Fibroblast of pulmonary artery (primary cell): ENCODE measurements at regions not wholly inside any gene's neighbourhood (a gene's known extent, or its start where the extent isn't known, plus 50 kb on each side); places are given as distances from the start of the nearest gene placed in this dataset.

ENCODE experiments used
- DNase-seq: peaks from one replicate; pipeline ENCODE4 v3.0.0-alpha.2; 2010; ENCODE audit warnings: low read depth
- H3K4me3 ChIP-seq: replicated peaks from 2 replicates; pipeline ENCODE4 v1.5.1; 2011; ENCODE audit warnings: low read depth, mild to moderate bottlenecking, control low read depth, low read length, moderate library complexity
- TF ChIP-seq, protein P1 (sequence below): IDR thresholded peaks from 2 replicates; pipeline ENCODE4 v1.5.1; 2011; ENCODE audit warnings: mild to moderate bottlenecking, control low read depth, low read length, inconsistent platforms; ENCODE audit errors: missing control alignments

DNA sequence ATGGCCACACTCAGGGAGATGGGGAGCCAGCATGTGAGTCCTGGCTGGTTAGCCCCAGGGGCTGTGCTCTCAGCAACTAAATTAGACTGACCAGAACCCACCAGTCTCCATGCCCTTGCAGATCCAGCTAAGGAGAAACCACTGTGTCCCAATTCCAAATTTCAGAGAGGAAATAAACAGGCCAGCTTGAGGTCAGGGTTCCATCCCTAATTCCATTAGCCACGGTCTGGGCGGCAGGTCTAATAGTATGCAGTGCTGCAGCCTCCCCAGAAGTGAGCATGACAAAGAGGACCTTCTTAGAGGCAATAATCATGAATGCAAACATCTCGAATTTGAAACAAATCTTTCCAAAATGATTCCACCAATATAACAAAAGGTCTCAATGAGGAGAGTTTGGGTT lies 671.2 kb downstream of the BCL11A start:
- no peak overlapping the region for H3K4me3 ChIP-seq
- no peak for DNase-seq
- TF ChIP-seq, protein P1, sequence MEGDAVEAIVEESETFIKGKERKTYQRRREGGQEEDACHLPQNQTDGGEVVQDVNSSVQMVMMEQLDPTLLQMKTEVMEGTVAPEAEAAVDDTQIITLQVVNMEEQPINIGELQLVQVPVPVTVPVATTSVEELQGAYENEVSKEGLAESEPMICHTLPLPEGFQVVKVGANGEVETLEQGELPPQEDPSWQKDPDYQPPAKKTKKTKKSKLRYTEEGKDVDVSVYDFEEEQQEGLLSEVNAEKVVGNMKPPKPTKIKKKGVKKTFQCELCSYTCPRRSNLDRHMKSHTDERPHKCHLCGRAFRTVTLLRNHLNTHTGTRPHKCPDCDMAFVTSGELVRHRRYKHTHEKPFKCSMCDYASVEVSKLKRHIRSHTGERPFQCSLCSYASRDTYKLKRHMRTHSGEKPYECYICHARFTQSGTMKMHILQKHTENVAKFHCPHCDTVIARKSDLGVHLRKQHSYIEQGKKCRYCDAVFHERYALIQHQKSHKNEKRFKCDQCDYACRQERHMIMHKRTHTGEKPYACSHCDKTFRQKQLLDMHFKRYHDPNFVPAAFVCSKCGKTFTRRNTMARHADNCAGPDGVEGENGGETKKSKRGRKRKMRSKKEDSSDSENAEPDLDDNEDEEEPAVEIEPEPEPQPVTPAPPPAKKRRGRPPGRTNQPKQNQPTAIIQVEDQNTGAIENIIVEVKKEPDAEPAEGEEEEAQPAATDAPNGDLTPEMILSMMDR: no peak

GRCh38 chr2:59881218-59881617 lies 672.2 kb downstream of the BCL11A start:
- DNase-seq: no peak
- TF ChIP-seq, protein P1: no peak
- no peak overlapping the region for H3K4me3 ChIP-seq

GRCh38 chr2:59879700-59880131 lies 673.7 kb downstream of the BCL11A start:
- TF ChIP-seq, protein P1: no peak
- DNase-seq: no peak
- no peak overlapping the region for H3K4me3 ChIP-seq

GRCh38 chr2:59875836-59876235 lies 677.6 kb downstream of the BCL11A start:
- TF ChIP-seq, protein P1: no peak
- DNase-seq: no peak
- no peak overlapping the region for H3K4me3 ChIP-seq

DNA sequence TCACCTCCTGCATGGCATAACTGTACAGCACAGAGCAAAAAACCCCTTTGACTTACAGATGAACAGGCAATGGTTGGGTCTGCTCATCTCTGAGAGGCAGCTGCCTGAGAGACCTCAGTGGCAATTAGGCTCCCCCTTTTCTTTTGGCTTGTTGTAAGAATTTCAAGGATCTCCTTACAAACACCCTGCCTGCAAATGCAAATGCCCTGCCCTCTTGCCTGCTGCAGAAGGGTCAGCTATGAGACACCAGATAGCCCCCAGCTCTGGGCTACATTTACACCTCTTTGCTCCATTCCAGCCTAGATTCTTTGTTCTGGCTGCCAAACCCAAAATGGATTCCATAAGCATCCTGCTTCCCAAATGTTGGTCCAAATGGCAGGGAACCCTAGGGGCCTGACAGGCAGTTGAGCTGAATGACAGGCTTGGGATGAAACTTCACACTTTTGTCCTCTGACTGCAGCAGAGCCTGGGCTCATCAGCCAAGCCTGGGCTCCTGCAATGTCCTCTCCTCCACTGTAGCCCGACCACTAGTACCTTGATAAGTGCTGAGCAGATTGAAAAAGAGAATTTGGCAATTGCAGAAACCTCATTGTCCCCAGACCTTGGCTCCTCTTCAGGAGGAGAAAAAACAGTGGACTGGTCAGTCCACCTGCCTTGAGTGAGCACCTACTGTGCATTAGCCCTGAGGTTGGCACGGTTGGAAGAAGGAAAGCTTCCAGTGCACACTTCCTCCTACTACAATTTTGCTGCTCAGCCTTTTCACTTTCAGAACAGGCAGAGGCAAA lies 678.3 kb downstream of the BCL11A start:
- no peak for DNase-seq
- H3K4me3 ChIP-seq: no peak overlapping the region
- TF ChIP-seq, protein P1: no peak

DNA sequence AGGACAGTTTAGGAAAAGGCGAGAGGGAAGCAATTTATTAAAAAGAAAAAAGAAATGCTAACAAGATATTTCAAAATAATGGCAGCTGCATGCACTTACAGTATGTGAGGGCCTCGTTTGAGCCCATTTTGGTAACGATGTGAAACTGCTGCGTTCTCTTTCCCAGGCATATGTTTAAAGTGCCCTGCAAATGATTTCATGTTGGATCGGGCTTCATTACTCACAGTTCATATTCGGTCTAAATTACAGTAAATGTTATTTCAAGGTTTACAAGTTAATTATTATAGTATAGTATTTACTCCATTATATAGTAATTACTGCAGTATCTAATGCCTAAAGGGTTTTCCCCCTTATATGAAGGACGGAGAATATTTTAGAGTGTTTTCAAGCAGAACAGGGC lies 679.1 kb downstream of the BCL11A start:
- TF ChIP-seq, protein P1: no peak
- no peak overlapping the region for H3K4me3 ChIP-seq
- DNase-seq: no peak

DNA sequence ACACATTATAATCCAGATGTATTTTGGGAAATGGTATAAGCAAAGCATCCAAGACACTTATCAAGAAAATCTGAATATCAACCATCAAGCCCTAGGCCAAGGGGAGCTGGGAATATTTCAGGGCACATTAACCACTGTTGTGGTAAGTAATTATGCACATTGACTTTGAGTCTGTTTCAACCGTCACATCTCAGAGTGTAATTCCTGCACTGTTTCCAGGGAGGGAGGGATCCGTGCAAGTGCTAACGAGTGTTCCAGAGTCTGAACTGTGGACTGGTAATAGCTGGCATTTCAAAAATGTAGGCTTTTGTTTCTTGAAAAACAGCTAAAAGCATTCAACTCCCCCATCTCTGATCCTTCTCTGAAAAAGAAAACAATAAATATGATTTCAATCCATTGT lies 681.6 kb downstream of the BCL11A start:
- no peak for DNase-seq
- no peak overlapping the region for H3K4me3 ChIP-seq
- TF ChIP-seq, protein P1: no peak
